ENCODE measurements at regions not wholly inside any gene's neighbourhood (a gene's known extent, or its start where the extent isn't known, plus 50 kb on each side); places are given as distances from the start of the nearest gene placed in this dataset.

DNA sequence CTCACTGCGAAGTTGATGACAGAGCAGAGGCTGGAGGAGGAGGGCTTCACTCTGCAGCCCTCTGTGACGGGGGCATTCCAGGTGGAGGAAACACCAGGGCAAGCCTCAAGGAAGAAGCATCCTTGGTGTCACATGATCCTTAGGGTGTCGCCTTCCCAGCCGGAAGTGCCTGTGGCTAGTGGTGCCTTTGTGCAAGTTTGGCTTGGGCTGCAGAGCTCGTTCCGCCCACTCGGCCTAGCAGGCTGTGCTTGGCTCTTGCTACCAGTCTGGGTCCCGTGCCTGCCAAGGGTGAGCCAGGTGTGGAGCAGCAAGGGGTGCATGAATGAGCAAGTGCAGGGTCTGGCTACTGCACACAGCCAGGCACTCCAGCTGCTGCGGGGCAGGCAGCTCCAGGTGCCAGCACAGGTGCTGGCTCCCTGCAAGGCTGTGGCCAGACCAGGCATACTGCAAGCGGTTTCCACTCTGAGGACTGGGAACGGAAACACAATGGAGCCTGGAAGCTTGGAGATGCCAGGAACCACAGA lies 325.3 kb upstream of the SMIM21 start:
- Histone ChIP-seq H3K9me3 (ENCODE audit: control insufficient read depth, low read depth, low read length) (no peaks in the 10 kb centered on the region), H3K4me1 (ENCODE audit: control insufficient read depth, insufficient read depth, low read length) (no peaks in the 10 kb centered on the region), H3K36me3 (ENCODE audit: control insufficient read depth, insufficient read depth, low read length) (no peaks in the 10 kb centered on the region), H3K4me3 (ENCODE audit: low read length) (no peak overlapping the region), H3K27ac (ENCODE audit: low read length) (no peak overlapping the region), H3K27me3 (ENCODE audit: control insufficient read depth, insufficient read depth, low read length) (no peaks in the 10 kb centered on the region)
- WGBS (ENCODE audit: insufficient coverage, low lambda C conversion rate), result no CpG with 5 or more reads among the region's 11 CpGs
- no peak for DNase-seq

DNA sequence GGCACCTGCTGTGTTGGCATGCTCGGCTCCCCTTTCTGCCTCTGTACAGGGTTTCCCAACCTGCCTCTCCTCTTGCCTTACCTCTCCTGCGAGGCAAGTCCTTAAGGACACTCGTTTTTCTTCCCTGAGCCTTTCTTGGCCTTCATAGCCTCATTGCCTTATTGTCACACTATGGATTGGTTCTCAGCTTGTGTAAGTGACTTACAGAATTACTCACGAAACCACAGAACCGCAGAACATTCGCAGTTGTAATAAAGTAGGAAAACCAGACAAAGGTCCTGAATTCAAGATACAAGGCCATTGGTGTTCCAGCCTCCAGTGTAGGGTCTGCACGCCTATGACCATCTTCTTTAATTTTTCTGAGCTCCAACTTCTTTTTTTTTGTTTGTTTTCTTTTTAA lies 317.6 kb upstream of the SMIM21 start:
- no peaks in the 10 kb centered on the region for H3K27me3 ChIP-seq (ENCODE audit: control insufficient read depth, insufficient read depth, low read length)
- H3K9me3 ChIP-seq (ENCODE audit: control insufficient read depth, low read depth, low read length), result no peaks in the 10 kb centered on the region
- no peak for DNase-seq
- H3K4me1 ChIP-seq (ENCODE audit: control insufficient read depth, insufficient read depth, low read length), result no peaks in the 10 kb centered on the region
- no peaks in the 10 kb centered on the region for H3K36me3 ChIP-seq (ENCODE audit: control insufficient read depth, insufficient read depth, low read length)
- no peak overlapping the region for H3K4me3 ChIP-seq (ENCODE audit: low read length)
- no peak overlapping the region for H3K27ac ChIP-seq (ENCODE audit: low read length)
- 100% methylated on average over 1 of the region's 7 CpGs for WGBS (ENCODE audit: insufficient coverage, low lambda C conversion rate)

DNA sequence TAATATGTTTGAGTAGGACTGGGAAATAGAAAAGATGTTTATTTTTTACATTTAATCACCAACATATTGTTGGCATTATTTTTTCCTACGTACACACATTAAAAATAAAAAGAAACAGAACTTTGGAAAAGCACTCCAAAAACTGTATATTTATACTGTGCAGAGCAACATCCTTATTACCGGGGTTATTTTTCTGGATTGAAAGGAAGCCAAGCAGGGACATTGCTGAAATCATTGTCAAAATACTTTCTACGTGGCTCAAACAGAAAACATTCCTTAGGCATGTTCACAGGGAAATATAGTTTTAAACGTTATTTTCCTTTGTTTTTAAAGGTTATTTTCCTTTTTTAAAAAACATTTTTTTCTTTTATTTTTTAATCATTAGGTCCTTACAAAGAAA lies 315.0 kb upstream of the SMIM21 start:
- no peak overlapping the region for H3K27ac ChIP-seq (ENCODE audit: low read length)
- no peaks in the 10 kb centered on the region for H3K9me3 ChIP-seq (ENCODE audit: control insufficient read depth, low read depth, low read length)
- no peaks in the 10 kb centered on the region for H3K36me3 ChIP-seq (ENCODE audit: control insufficient read depth, insufficient read depth, low read length)
- DNase-seq, result no peak
- H3K4me1 ChIP-seq (ENCODE audit: control insufficient read depth, insufficient read depth, low read length), result no peaks in the 10 kb centered on the region
- no peak overlapping the region for H3K4me3 ChIP-seq (ENCODE audit: low read length)
- 73% methylated on average over 4 of the region's 4 CpGs for WGBS (ENCODE audit: insufficient coverage, low lambda C conversion rate)
- H3K27me3 ChIP-seq (ENCODE audit: control insufficient read depth, insufficient read depth, low read length), result no peaks in the 10 kb centered on the region

DNA sequence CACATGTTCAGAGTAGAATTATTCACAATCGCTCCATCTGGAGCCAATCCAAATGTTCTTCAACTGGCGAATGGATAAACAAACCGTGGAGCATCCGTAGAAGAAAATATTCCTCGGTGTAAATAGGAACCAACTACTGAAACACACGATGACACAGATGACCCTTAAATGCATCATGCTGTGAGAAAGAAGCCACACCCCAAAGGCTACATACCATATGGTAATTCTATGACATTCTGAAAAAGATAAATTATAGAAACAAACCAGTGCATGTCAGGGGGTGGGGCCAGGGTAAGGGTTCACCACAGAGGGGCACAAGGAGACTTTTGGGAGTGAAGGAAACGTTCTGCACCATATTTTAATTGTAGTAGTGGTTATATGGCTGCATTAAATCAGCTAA lies 312.2 kb upstream of the SMIM21 start:
- H3K27me3 ChIP-seq (ENCODE audit: control insufficient read depth, insufficient read depth, low read length), result no peaks in the 10 kb centered on the region
- H3K9me3 ChIP-seq (ENCODE audit: control insufficient read depth, low read depth, low read length), result no peaks in the 10 kb centered on the region
- no peak for DNase-seq
- H3K4me3 ChIP-seq (ENCODE audit: low read length), result no peak overlapping the region
- H3K27ac ChIP-seq (ENCODE audit: low read length), result no peak overlapping the region
- H3K4me1 ChIP-seq (ENCODE audit: control insufficient read depth, insufficient read depth, low read length), result no peaks in the 10 kb centered on the region
- no peaks in the 10 kb centered on the region for H3K36me3 ChIP-seq (ENCODE audit: control insufficient read depth, insufficient read depth, low read length)
- 96% methylated on average over 4 of the region's 7 CpGs for WGBS (ENCODE audit: insufficient coverage, low lambda C conversion rate)

DNA sequence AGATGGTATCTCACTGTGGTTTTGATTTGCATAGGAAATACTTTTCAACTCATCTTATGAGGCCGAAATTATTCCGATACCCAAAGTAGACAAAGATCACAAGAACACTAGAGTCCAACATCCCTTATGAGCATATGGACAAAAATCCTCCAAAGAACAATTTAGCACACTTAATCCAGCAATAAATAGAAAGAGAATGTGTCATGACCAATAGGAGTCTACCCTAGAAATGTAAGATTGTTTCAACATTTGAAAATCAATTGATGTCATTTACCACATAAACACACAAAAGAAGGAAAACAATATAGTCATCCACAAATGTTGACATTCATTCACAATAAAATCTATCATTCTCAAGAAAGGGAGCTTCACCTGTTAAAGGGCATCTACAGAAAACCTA lies 307.8 kb upstream of the SMIM21 start:
- WGBS (ENCODE audit: insufficient coverage, low lambda C conversion rate), result no CpG with 5 or more reads among the region's 2 CpGs
- H3K36me3 ChIP-seq (ENCODE audit: control insufficient read depth, insufficient read depth, low read length), result no peaks in the 10 kb centered on the region
- DNase-seq, result no peak

DNA sequence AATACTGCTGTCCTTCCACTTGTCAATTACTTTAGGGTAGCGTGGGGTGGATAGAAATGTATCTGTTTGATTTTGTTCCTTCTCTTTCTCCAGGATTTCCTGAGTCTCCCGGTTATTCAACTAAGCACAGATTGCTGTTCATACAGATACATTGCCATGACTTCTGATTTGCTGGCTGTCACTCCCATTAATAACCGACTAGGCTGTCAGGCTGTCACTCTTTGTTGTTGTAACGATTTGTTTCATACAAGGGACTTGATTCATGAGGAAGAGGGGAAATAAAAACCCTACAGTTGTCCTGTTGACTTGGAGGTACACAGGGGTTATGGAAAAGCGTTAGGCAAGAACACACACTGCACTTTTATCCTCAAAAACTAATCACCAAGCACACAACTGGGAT lies 302.7 kb upstream of the SMIM21 start:
- H3K4me3 ChIP-seq (ENCODE audit: low read length), result no peak overlapping the region
- H3K27me3 ChIP-seq (ENCODE audit: control insufficient read depth, insufficient read depth, low read length), result no peaks in the 10 kb centered on the region
- DNase-seq, result no peak
- H3K36me3 ChIP-seq (ENCODE audit: control insufficient read depth, insufficient read depth, low read length), result no peaks in the 10 kb centered on the region
- WGBS (ENCODE audit: insufficient coverage, low lambda C conversion rate), result no CpG with 5 or more reads among the region's 5 CpGs
- H3K4me1 ChIP-seq (ENCODE audit: control insufficient read depth, insufficient read depth, low read length), result no peaks in the 10 kb centered on the region
- H3K9me3 ChIP-seq (ENCODE audit: control insufficient read depth, low read depth, low read length), result no peaks in the 10 kb centered on the region
- no peak overlapping the region for H3K27ac ChIP-seq (ENCODE audit: low read length)

More for the DNA sequence above, 307.8 kb upstream of the SMIM21 start:
- no peaks in the 10 kb centered on the region for H3K4me1 ChIP-seq (ENCODE audit: control insufficient read depth, insufficient read depth, low read length)
- no peaks in the 10 kb centered on the region for H3K9me3 ChIP-seq (ENCODE audit: control insufficient read depth, low read depth, low read length)
- no peak overlapping the region for H3K4me3 ChIP-seq (ENCODE audit: low read length)
- H3K27me3 ChIP-seq (ENCODE audit: control insufficient read depth, insufficient read depth, low read length), result no peaks in the 10 kb centered on the region
- H3K27ac ChIP-seq (ENCODE audit: low read length), result no peak overlapping the region

DNA sequence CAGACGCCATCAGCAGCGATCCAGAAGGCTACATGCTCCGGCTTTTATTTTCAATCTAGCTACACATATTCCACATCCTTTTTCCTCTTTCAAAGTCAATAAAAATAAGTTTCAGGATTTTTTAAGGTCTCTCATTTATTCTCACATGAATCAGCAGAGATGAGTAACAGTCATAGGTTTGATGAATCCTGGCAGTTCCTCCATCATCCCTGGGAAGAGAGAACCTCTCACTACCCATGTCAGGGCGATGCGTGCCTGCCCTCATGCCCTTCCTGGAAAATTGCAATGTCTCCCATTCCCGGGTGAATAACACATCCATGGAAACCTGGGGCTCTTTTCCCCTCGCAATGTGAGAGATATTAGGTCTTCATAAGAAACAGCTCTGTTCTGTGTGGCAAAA lies 301.1 kb upstream of the SMIM21 start:
- WGBS (ENCODE audit: insufficient coverage, low lambda C conversion rate), result no CpG with 5 or more reads among the region's 7 CpGs
- no peaks in the 10 kb centered on the region for H3K4me1 ChIP-seq (ENCODE audit: control insufficient read depth, insufficient read depth, low read length)
- no peaks in the 10 kb centered on the region for H3K27me3 ChIP-seq (ENCODE audit: control insufficient read depth, insufficient read depth, low read length)
- H3K9me3 ChIP-seq (ENCODE audit: control insufficient read depth, low read depth, low read length), result no peaks in the 10 kb centered on the region
- no peak for DNase-seq
- H3K27ac ChIP-seq (ENCODE audit: low read length), result no peak overlapping the region
- H3K36me3 ChIP-seq (ENCODE audit: control insufficient read depth, insufficient read depth, low read length), result no peaks in the 10 kb centered on the region
- no peak overlapping the region for H3K4me3 ChIP-seq (ENCODE audit: low read length)

DNA sequence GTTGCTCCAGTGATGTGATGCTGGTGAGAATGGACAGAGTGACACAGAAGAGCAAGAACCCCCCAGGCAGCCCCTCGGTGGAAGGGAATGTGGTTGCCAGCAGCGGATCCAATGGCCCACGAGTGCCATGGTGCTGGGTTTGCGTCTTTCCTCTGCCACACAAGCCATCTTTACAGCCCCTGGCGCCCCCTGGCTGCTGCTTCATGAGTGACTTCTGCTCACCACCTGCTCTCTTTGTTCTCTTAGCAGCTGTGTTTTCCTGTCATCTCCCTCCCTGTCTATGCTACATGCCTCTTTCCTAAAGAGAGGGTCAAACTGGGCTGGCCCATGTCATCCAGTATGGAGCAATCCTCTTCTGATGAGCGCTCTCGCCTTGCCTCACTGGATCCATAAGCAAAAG lies 300.0 kb upstream of the SMIM21 start:
- no CpG with 5 or more reads among the region's 7 CpGs for WGBS (ENCODE audit: insufficient coverage, low lambda C conversion rate)
- Histone ChIP-seq H3K4me3 (ENCODE audit: low read length) (no peak overlapping the region), H3K27me3 (ENCODE audit: control insufficient read depth, insufficient read depth, low read length) (no peaks in the 10 kb centered on the region), H3K36me3 (ENCODE audit: control insufficient read depth, insufficient read depth, low read length) (no peaks in the 10 kb centered on the region), H3K9me3 (ENCODE audit: control insufficient read depth, low read depth, low read length) (no peaks in the 10 kb centered on the region), H3K27ac (ENCODE audit: low read length) (no peak overlapping the region), H3K4me1 (ENCODE audit: control insufficient read depth, insufficient read depth, low read length) (no peaks in the 10 kb centered on the region)
- no peak for DNase-seq

DNA sequence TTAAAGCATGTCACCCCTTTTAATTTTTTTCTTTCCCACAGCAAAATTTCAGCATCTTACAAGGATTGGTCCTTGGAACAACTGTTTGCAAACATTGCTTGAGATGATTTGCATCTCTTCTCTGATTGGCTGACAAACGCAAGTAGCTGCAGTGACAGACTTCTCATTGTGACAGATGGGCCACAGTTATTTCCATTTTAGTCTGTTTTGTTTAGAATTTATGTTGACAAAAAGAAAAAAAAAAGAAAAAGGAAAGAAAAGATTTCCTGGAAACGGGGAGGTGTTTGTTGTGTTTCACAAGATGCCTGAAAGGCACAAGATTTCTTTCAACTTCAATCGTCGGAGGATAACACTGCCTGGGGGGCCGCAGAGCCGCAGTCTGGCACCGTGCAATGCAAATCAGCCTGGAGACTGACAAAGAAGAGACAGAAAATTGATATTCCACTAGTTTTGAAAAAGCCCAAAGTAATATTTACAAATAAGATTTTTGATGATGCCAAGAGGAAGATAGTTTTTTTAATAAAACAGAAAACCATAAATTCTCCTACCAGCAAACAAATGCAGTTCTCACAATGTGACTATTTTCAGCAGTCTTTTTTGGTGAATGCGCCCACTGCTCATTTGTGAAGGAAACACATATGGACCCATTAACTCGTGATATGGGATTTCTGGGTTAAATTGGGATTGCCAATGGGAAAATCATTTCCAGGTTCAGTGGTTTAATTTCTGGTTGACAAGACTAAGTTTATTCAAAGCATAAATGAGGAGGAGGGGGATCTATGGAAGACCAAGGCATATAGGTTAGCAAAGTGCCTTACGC lies 296.2 kb upstream of the SMIM21 start:
- no peaks in the 10 kb centered on the region for H3K4me1 ChIP-seq (ENCODE audit: control insufficient read depth, insufficient read depth, low read length)
- no peaks in the 10 kb centered on the region for H3K9me3 ChIP-seq (ENCODE audit: control insufficient read depth, low read depth, low read length)
- no peaks in the 10 kb centered on the region for H3K36me3 ChIP-seq (ENCODE audit: control insufficient read depth, insufficient read depth, low read length)
- H3K27me3 ChIP-seq (ENCODE audit: control insufficient read depth, insufficient read depth, low read length), result no peaks in the 10 kb centered on the region
- WGBS (ENCODE audit: insufficient coverage, low lambda C conversion rate), result 90% methylated on average over 2 of the region's 10 CpGs
- no peak for DNase-seq
- H3K4me3 ChIP-seq (ENCODE audit: low read length), result no peak overlapping the region
- H3K27ac ChIP-seq (ENCODE audit: low read length), result no peak overlapping the region

DNA sequence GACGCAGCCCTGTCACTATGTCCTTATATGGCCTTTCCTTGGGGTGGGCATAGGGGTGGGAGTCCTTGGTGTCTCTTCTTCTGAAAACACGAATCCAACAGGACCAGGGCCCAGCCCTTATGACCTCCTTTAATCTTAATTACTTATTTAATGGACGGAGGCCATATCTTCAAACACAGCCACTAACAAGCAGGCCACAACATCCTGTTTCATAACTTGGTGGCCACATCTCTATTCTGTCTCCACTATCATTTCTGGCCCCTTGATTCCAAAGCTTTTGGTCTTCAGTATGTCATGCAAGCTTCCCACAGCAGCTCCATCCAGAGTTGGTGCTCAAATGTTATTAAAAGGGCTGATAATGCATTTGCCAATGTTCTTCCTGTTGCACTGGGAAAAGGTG lies 287.3 kb upstream of the SMIM21 start:
- no CpG with 5 or more reads among the region's 3 CpGs for WGBS (ENCODE audit: insufficient coverage, low lambda C conversion rate)
- no peak for DNase-seq
- Histone ChIP-seq H3K36me3 (ENCODE audit: control insufficient read depth, insufficient read depth, low read length) (no peaks in the 10 kb centered on the region), H3K27me3 (ENCODE audit: control insufficient read depth, insufficient read depth, low read length) (no peaks in the 10 kb centered on the region), H3K4me1 (ENCODE audit: control insufficient read depth, insufficient read depth, low read length) (no peaks in the 10 kb centered on the region), H3K27ac (ENCODE audit: low read length) (no peak overlapping the region), H3K4me3 (ENCODE audit: low read length) (no peak overlapping the region), H3K9me3 (ENCODE audit: control insufficient read depth, low read depth, low read length) (no peaks in the 10 kb centered on the region)
